ENCODE measurements at regions not wholly inside any gene's neighbourhood (a gene's known extent, or its start where the extent isn't known, plus 50 kb on each side); places are given as distances from the start of the nearest gene placed in this dataset.
A peak's percentile ranks its signal among the peaks of the same experiment; 100 is the strongest.

- no peak overlapping the region for H3K56ac ChIP-seq (replicated peaks; ENCODE audit: insufficient read length, low read depth, low read length)
- TF ChIP-seq EGR1 (IDR thresholded peaks at IDR 0.05; ENCODE audit: borderline replicate concordance, low read depth, low read length) (no peak), ATF2 (IDR thresholded peaks at IDR 0.05; ENCODE audit: low read length) (no peak), BCL11A (IDR thresholded peaks at IDR 0.05; ENCODE audit: low read depth in 2 of 2, low read length in 2 of 2) (peak in 1 of 2 experiments; percentile 17), POLR2AphosphoS5 (IDR thresholded peaks at IDR 0.05; ENCODE audit: low read depth, low read length) (no peak), POU5F1 (IDR thresholded peaks at IDR 0.05; ENCODE audit: low read depth, low read length) (peak; percentile 60; the same call in 1 of the 2 replicates), SIX5 (IDR thresholded peaks at IDR 0.05; ENCODE audit: low read depth, low read length) (no peak), POLR2A (IDR thresholded peaks at IDR 0.05; ENCODE audit: control extremely low read depth in 1 of 2, low read depth in 2 of 2, low read length in 2 of 2) (no peak), KDM5A (IDR thresholded peaks at IDR 0.05; ENCODE audit: low read length) (no peak), GABPA (IDR thresholded peaks at IDR 0.05; ENCODE audit: borderline replicate concordance, insufficient read depth, low read length) (no peak), EP300 (IDR thresholded peaks at IDR 0.05; ENCODE audit: borderline replicate concordance in 1 of 2, low read depth in 2 of 2, low read length in 2 of 2) (peak in 1 of 2 experiments; percentile 39; a peak in 1 of 3 replicates), TEAD4 (IDR thresholded peaks at IDR 0.05; ENCODE audit: low read depth, low read length) (peak; percentile 91), YY1 (IDR thresholded peaks at IDR 0.05; ENCODE audit: low read depth, low read length) (no peak), CEBPB (IDR thresholded peaks at IDR 0.05; ENCODE audit: low read depth, low read length) (no peak)
- no peak overlapping the region for H3K4me2 ChIP-seq (ENCODE audit: insufficient read depth in 1 of 2, low read depth in 2 of 2, low read length in 2 of 2)
- no peaks in the 10 kb centered on the region for H3K79me1 ChIP-seq (ENCODE audit: low read depth, low read length)
- no peak overlapping the region for H2BK15ac ChIP-seq (ENCODE audit: low read length)
- H4K91ac ChIP-seq (replicated peaks; ENCODE audit: insufficient read length, low read length) = no peak overlapping the region
- H3K79me2 ChIP-seq (ENCODE audit: control insufficient read depth in 1 of 2, insufficient read depth in 2 of 2, low read length in 2 of 2) = no peaks in the 10 kb centered on the region
- no peak overlapping the region for H2BK120ac ChIP-seq (replicated peaks; ENCODE audit: low read depth, low read length)
- no peaks in the 10 kb centered on the region for H3K36me3 ChIP-seq (ENCODE audit: control insufficient read depth in 2 of 4, insufficient read depth in 4 of 4, low read length in 3 of 4)
- H3K23ac ChIP-seq (ENCODE audit: insufficient read length) = no peak overlapping the region
- ChIA-PET CTCF (ENCODE audit: partially characterized antibody) (interaction anchor here (0.7 to 4.3 kb wide), 3 partner anchors 11 to 48 kb away, joined by 3 to 18 read pairs (median 3); no protein-coding TSS in a partner anchor), POLR2A (ENCODE audit: partially characterized antibody) (interaction anchor here (0.6 to 1.4 kb wide), 2 partner anchors 12 to 54 kb away, joined by 3 read pairs; no protein-coding TSS in a partner anchor)
- peak overlapping the region; percentile 76; the same call in 1 of the 2 replicates for H2AFZ ChIP-seq (ENCODE audit: low read length)
- H4K8ac ChIP-seq (ENCODE audit: extremely low read depth, insufficient read depth, low read length) = no peak overlapping the region
- H4K20me1 ChIP-seq (replicated peaks in 1 of 2; ENCODE audit: control insufficient read depth in 1 of 2, insufficient read depth in 2 of 2, low read length in 2 of 2) = no peaks in the 10 kb centered on the region
- no peak overlapping the region for H3K4me3 ChIP-seq (ENCODE audit: extremely low read depth in 1 of 4, insufficient read depth in 2 of 4, low read depth in 3 of 4, low read length in 4 of 4)
- no peak overlapping the region for H3K9ac ChIP-seq (replicated peaks in 1 of 4; ENCODE audit: extremely low read depth in 1 of 4, low read depth in 3 of 4, low read length in 3 of 4)
- H3K4ac ChIP-seq (replicated peaks; ENCODE audit: insufficient read length, low read depth, low read length) = no peak overlapping the region
- H3K9me3 ChIP-seq (ENCODE audit: insufficient read depth in 2 of 2, low read depth in 1 of 2, low read length in 1 of 2) = no peaks in the 10 kb centered on the region
- 0 out of 2 replicates have a peak overlapping the region, but pooled peaks have one; percentile 49 for H2BK5ac ChIP-seq (ENCODE audit: low read depth, low read length)
- H4K5ac ChIP-seq (ENCODE audit: insufficient read length, low read depth, low read length) = no peak overlapping the region
- DNase-seq (ENCODE audit: low read depth in 1 of 2, low spot score in 2 of 2) (no peak), FAIRE-seq (no peak)
- H3K18ac ChIP-seq (ENCODE audit: extremely low read depth, low read length) = no peak overlapping the region
- no peak overlapping the region; the same call in 1 of the 2 replicates for H2BK12ac ChIP-seq (ENCODE audit: low read depth, low read length)
- H3K23me2 ChIP-seq (ENCODE audit: low read depth, low read length) = no peaks in the 10 kb centered on the region
- 0 out of 2 replicates have a peak overlapping the region, but pooled peaks have one; percentile 2 for H2AK5ac ChIP-seq (ENCODE audit: low read depth, low read length)
- 78% methylated on average over 3 of the region's 3 CpGs; no CpG with 5 or more reads in 1 of the 2 experiments for WGBS, 2 experiments (ENCODE audit: extremely low coverage in 1 of 2, insufficient coverage in 1 of 2, insufficient read length in 1 of 2, insufficient replicate concordance in 2 of 2, low coverage in 1 of 2, low lambda C conversion rate in 2 of 2, missing lambda C conversion rate in 1 of 2)
- H3K4me1 ChIP-seq (replicated peaks in 1 of 4; ENCODE audit: control insufficient read depth in 3 of 4, insufficient read depth in 4 of 4, low read length in 3 of 4) = peaks cover 0 to 8% (median 1%) of the 10 kb centered on the region in 4 experiments; a peak in 3 of 7 replicates
- no peak overlapping the region for H3K27ac ChIP-seq (ENCODE audit: low read depth, low read length)
- H2BK20ac ChIP-seq (ENCODE audit: low read length) = no peak overlapping the region
- H3K27me3 ChIP-seq (replicated peaks in 1 of 4; ENCODE audit: control insufficient read depth in 3 of 4, extremely low read depth in 1 of 4, insufficient read depth in 3 of 4, low read length in 3 of 4) = no peaks in the 10 kb centered on the region
- H3K14ac ChIP-seq (ENCODE audit: insufficient read length) = no peak overlapping the region
Observed at GRCh38 chr6:135581211-135581610, 83.7 kb upstream of the AHI1 start.
